GM18909 (cell line): ENCODE measurements at regions not wholly inside any gene's neighbourhood (a gene's known extent, or its start where the extent isn't known, plus 50 kb on each side); places are given as distances from the start of the nearest gene placed in this dataset.

ENCODE experiments used
- ATAC-seq: cut with Tn5 transposase; IDR thresholded peaks from one replicate; pipeline ENCODE4 v1.9.1; 2021; ENCODE audit warnings: mild to moderate bottlenecking; ENCODE audit not compliant: unreplicated experiment, poor library complexity

DNA sequence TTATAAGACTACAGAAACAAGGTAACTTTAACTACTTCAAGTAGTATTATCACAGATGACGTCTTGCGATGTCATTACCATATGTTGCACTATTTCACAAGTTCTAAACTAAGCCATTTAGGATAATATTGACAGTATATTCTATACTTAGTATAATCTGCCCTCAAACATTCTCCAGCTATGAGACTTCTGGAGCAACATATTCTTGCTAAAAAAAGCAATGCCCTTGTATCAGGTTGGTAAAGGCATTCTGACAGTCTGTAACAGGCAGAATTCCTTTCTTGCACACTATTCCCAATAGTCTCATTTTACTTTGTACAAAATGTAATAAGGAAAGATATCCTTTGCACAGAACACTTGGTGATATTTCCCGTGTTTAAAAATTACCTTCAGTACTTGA is 694.8 kb upstream of the PKDCC start:
- ATAC-seq = no peak

GRCh38 chr2:41355794-41356193 is 692.0 kb upstream of the PKDCC start:
- ATAC-seq = no peak

DNA sequence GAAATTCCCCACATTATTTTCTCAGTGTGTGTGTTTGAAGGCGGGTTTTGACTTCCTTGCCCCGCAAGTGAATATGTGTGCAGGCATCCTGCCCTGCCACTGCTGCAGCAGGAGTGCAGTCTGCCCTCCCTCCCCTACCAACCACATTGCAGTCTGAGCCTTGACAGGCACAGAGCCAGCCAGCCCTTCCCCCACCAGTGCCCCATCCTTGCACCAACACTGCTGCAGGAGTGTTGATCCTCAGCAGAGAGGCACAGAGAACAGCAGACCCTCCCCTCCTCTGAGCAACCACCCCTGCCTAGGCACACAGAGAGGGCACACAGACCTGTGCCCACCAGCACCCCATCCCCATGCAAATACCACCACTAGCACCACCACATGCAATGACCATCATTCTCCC is 683.0 kb upstream of the PKDCC start:
- ATAC-seq = no peak

- no peak for ATAC-seq
Measured at GRCh38 chr2:41375901-41376300, 671.9 kb upstream of the PKDCC start.

DNA sequence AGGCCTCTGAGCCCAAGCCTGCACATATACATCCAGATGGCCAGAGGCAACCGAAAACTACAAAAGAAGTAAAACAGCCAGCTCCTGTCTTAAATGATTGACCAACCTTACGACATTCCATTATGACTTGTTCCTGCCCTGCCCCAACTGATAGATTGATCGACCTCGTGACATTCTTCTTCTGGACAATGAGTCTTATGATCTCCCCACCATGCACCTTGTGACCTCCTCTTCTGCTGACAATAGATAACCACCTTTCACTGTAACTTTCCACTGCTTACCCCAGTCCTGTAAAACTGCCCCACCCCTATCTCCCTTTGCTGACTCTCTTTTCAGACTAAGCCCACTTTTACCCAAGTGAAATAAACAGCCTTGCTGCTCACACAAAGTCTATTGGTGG is 670.0 kb upstream of the PKDCC start:
- no peak for ATAC-seq

DNA sequence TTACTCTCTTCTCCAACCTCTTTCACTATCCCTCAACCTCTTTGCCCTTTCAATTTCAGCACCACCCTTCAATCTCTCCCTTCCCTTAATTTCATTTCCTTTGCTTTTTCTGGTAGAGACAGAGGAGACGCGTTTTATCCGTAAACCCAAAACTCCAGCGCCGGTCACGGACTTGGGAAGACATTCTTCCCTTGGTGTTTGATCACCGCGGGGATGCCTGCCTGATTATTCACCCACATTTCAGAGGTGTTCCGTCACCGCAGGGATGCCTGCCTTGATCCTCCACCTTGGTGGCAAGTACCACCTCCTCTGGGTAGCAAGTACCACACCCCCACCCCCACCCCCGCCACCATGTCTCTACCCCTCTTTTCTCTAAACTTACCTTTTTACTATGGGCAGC is 669.4 kb upstream of the PKDCC start:
- ATAC-seq = no peak

DNA sequence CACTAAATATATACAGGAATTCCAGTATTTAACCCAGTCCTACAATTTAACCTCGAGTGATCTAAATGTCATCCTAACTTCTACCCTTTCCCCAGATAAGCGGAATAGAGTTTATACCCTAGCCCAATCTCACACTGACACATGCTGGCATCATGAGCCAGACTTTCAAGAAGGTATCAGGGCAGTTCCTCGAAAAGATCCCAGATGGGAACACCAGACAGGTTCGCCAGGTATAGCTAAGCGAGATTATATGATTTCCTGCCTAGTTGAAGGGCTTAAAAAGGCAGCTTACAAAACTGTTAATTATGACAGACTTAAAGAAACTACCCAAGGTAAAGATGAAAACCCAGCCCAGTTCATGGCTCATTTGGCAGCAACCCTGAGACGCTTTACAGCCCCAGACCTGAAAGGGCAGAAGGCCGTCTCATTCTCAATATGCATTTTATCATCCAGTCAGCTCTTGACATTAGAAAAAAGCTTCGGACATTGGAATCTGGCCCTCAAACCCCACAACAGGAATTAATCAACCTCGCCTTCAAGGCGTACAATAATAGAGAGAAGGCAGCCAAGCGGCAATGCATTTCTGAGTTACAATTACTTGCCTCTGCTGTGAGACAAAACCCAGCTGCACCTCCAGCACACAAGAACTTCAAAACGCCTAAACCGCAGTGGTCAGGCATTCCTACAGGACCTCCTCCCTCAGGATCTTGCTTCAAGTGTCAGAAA is 668.2 kb upstream of the PKDCC start:
- no peak for ATAC-seq

DNA sequence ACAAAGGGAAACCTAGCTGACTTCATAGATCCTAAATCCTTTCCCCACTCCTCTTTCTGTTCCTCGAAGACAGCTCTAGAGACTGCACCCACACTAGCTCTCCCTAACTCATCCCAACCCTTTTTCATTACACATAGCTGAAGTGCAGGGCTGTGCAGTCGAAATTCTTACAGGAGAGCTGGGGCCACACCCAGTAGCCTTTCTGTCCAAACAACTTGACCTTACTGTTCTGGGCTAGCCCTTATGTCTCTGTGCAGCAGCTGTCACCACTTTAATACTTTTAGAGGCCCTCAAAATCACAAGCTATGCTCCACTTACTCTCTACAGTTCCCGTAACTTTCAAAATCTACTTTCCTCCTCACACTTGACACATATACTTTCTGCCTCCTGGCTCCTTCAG is 666.1 kb upstream of the PKDCC start:
- no peak for ATAC-seq

GRCh38 chr2:41387519-41387918 is 660.3 kb upstream of the PKDCC start:
- ATAC-seq = no peak

- ATAC-seq = no peak
Measured at GRCh38 chr2:41393621-41394020, 654.2 kb upstream of the PKDCC start.

DNA sequence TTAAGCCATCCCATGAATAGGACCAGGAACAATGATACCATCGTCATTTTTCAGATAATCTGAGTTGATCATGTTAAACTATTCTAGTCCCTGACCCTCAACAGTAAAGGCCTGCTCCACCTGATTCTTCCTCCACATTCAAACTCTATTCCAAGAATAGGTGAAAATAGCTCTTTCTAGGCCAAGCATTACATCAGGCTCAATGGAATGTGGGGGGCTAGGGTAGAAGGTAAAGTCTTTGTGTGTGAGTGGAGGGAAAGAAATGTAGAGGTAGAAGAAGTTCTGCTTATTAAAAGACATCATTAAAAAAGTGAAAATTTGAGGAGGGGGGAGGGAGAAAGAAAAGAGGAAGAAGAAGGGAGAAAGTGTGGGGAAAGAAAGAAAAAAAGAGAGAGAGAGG is 653.3 kb upstream of the PKDCC start:
- no peak for ATAC-seq

- ATAC-seq = no peak
Measured at GRCh38 chr2:41395692-41396091, 652.1 kb upstream of the PKDCC start.

DNA sequence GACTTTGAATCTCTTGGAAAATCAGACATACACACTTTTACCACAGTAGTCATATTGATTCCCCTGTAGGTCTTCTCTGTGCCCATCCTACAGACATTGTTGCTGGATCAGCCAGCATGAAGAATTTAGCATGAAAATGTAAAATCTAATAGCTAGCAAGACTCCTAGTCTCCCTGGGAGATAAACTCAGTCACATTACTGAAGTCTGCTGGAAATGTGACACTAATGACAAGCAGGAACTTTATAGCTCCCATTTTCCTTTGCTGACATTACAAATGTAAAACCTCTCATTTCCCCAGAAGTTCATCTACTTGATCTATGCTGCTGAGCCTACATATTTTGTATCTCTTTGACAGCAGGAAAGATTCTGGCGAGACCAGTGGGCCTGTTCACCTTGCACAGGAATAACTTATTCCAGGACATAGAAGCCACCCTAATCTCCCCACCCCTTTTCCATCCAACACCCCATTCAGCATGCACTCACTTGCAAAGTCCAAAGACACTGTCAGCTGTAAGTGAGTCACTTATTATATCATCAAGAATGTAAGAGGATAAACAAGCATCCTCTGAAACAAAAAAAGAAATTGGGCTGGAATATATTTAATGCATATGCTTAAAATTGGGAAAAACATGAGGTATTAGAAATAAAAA is 648.3 kb upstream of the PKDCC start:
- no peak for ATAC-seq

GRCh38 chr2:41400088-41400665 is 647.6 kb upstream of the PKDCC start:
- no peak for ATAC-seq

- ATAC-seq = no peak
Measured at GRCh38 chr2:41405441-41405840, 642.4 kb upstream of the PKDCC start.

- ATAC-seq = no peak
Measured at GRCh38 chr2:41409328-41409727, 638.5 kb upstream of the PKDCC start.

DNA sequence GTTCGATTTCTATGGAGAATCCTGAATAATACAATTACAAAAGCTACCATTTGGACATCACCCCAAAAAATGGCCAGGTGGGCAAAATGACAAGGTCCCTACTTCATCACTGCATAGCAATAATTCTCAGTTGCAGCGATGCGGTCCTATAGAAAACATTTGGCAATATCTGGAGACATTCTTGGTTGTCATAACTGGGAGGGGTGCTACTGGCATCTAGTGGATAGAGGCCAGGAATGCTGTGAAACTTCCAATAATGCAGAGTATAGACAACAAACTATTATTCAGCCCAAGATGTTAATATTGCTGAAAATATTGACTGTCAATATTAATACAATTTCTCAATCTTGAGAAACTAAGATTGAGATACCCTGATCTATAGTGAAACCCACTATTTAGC is 637.8 kb upstream of the PKDCC start:
- ATAC-seq = no peak

DNA sequence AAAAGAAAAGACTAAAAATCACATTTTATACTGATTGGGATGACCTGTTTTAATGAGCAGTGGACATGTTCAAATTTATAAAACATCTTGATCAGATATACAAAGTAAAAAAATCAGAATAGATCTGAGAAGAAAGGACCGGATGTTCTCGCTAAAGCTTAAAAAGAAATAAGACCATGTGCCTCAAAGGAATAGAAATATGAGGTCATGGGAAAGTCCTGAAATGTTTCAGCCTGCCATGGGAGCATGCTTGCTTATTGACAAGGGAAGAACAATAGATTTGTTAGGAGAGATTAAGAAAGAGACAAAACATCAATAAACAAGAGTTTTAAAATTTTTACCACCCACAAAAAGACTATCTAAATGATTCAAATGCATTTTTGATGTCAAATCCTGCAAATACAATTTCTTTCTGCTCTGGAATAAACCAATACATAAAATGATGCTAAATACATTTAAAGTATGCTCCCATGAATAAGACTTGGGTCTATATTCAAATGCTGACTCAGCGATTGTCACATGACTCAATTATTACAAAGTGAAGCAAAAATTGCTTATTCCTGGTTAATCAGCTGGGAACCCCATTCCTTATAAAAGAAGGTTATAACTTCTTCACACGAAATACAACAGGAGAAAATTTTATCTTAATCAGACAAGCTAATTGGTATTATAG is 633.9 kb upstream of the PKDCC start:
- no peak for ATAC-seq

DNA sequence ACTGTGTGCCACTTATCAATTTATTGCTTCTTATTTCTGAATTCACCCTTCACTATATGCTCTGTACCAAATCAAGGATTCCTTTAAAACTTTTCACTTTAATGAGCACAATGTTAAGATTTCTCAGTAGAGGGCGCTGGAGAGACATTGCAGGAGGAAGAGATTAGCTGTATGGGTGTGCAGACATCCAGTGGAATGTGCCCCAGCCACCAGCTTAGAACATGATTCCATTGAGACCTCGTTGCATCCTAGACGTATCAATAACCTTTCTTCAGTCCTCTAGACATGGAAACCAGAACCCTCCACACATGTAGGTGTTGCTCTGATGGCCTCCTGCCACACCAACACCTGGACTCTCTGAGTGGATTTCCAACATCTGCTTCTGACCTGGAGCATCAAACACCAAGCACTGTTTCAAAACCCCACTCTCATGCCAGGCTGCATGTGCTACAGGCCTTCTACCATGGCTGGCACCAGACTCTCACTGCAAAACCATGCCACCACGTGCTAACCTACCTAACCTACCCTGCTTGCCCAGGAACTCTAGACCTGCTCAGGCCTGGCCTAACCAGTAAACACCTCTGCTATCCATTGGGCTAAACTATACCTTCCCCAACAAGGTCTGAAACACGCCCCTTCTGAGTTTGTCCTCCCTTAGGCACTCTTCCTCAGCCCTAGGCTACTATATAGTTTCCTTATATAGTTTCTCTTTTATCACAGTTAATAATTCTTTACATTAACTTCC is 633.2 kb upstream of the PKDCC start:
- peak; percentile 77 for ATAC-seq

- no peak for ATAC-seq
Measured at GRCh38 chr2:41417511-41417910, 630.3 kb upstream of the PKDCC start.

DNA sequence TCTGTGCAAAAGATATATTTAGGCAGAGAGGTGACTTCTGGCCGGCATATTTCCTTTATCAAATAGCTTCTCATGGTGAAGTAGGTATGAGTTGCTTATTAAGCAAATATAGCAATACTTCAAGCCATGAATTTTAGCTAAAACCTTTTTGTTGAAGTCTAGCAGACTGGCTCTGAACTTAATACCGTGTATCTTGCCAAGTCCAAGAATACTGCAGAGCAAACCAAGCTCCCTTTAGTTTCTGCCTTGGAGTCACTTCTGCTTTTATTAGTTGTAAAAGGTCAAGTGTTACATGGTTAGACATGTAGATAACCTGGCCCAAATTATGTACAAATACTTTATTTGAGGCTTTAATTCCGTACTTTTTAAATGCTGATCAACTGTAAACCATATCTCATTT is 627.6 kb upstream of the PKDCC start:
- no peak for ATAC-seq
